H9 (cell line): ENCODE measurements at regions not wholly inside any gene's neighbourhood (a gene's known extent, or its start where the extent isn't known, plus 50 kb on each side); places are given as distances from the start of the nearest gene placed in this dataset.

Source experiments
- DNase-seq: peaks from one replicate; pipeline ENCODE4 v3.0.0-alpha.2; 2017
- H2AFZ ChIP-seq: one replicate; pipeline ENCODE4 v1.6.1; 2013; ENCODE audit warnings: mild to moderate bottlenecking, low read length, control low read depth, moderate library complexity
- H2AK5ac ChIP-seq: 2 replicates; pipeline ENCODE4 v1.6.1; 2013; ENCODE audit warnings: low read length, control low read depth, mixed read lengths; ENCODE audit not compliant: insufficient read length
- H2BK120ac ChIP-seq: one replicate; pipeline ENCODE4 v1.6.1; 2013; ENCODE audit warnings: low read depth, mild to moderate bottlenecking, low read length, control low read depth, inconsistent platforms; ENCODE audit not compliant: poor library complexity, severe bottlenecking
- H2BK12ac ChIP-seq: 2 replicates; pipeline ENCODE4 v1.6.1; 2013; ENCODE audit warnings: low read length, control low read depth, mixed read lengths, low read depth; ENCODE audit not compliant: insufficient read length
- H2BK15ac ChIP-seq: 2 replicates; pipeline ENCODE4 v1.6.1; 2013; ENCODE audit warnings: low read depth, low read length, control low read depth
- H2BK20ac ChIP-seq: one replicate; pipeline ENCODE4 v1.6.1; 2013; ENCODE audit warnings: low read depth, mild to moderate bottlenecking, low read length, control low read depth, inconsistent platforms; ENCODE audit not compliant: poor library complexity, severe bottlenecking
- H2BK5ac ChIP-seq: 2 replicates; pipeline ENCODE4 v1.6.1; 2013; ENCODE audit warnings: low read length, control low read depth, mixed read lengths; ENCODE audit not compliant: insufficient read length
- H3K14ac ChIP-seq: 2 replicates; pipeline ENCODE4 v1.6.1; 2013; ENCODE audit warnings: low read length, control low read depth; ENCODE audit not compliant: insufficient read depth
- H3K18ac ChIP-seq: 2 replicates; pipeline ENCODE4 v1.6.1; 2013; ENCODE audit warnings: low read depth, mild to moderate bottlenecking, mixed read lengths, low read length, control low read depth; ENCODE audit not compliant: insufficient read length
- H3K23ac ChIP-seq: 2 replicates; pipeline ENCODE4 v1.6.1; 2013; ENCODE audit warnings: low read length, control low read depth, mixed read lengths, low read depth; ENCODE audit not compliant: insufficient read length
- H3K23me2 ChIP-seq: 2 replicates; pipeline ENCODE4 v1.6.1; 2013; ENCODE audit warnings: low read depth, mild to moderate bottlenecking, mixed read lengths, low read length, control low read depth; ENCODE audit not compliant: insufficient read length, poor library complexity, severe bottlenecking
- H3K27ac ChIP-seq: 2 replicates; pipeline ENCODE4 v1.5.1; 2013; ENCODE audit warnings: low read length, control low read depth, mixed read lengths, low read depth; ENCODE audit not compliant: insufficient read length
- H3K27me3 ChIP-seq: 2 replicates; pipeline ENCODE4 v1.6.1; 2013; ENCODE audit warnings: low read length, control low read depth, inconsistent platforms; ENCODE audit not compliant: insufficient read depth
- H3K4ac ChIP-seq: 2 replicates; pipeline ENCODE4 v1.6.1; 2013; ENCODE audit warnings: low read depth, mild to moderate bottlenecking, control low read depth, inconsistent platforms, low read length, moderate library complexity
- H3K4me1 ChIP-seq: 2 replicates; pipeline ENCODE4 v1.6.1; 2013; ENCODE audit warnings: low read length, control low read depth, inconsistent platforms; ENCODE audit not compliant: insufficient read depth
- H3K4me2 ChIP-seq: 2 replicates; pipeline ENCODE4 v1.6.1; 2013; ENCODE audit warnings: low read length, control low read depth, mixed read lengths; ENCODE audit not compliant: insufficient read length, insufficient read depth
- H3K56ac ChIP-seq: 2 replicates; pipeline ENCODE4 v1.6.1; 2013; ENCODE audit warnings: low read depth, mild to moderate bottlenecking, mixed read lengths, low read length, control low read depth; ENCODE audit not compliant: insufficient read length
- H3K79me1 ChIP-seq: 2 replicates; pipeline ENCODE4 v1.6.1; 2013; ENCODE audit warnings: low read depth, mild to moderate bottlenecking, moderate library complexity, low read length, control low read depth, inconsistent platforms; ENCODE audit not compliant: insufficient read depth, poor library complexity, severe bottlenecking
- H3K79me2 ChIP-seq: 2 replicates; pipeline ENCODE4 v1.6.1; 2013; ENCODE audit warnings: low read length, control low read depth, inconsistent platforms; ENCODE audit not compliant: insufficient read depth
- H3K9ac ChIP-seq: 2 replicates; pipeline ENCODE4 v1.6.1; 2013; ENCODE audit warnings: low read length, control low read depth, mixed read lengths; ENCODE audit not compliant: insufficient read length; ENCODE audit errors: extremely low read depth
- H3K9me3 ChIP-seq: one replicate; pipeline ENCODE4 v1.6.1; 2013; ENCODE audit warnings: low read depth, low read length, inconsistent platforms; ENCODE audit not compliant: control insufficient read depth
- H3T11ph ChIP-seq: one replicate; pipeline ENCODE4 v1.6.1; 2013; ENCODE audit warnings: mild to moderate bottlenecking, low read length, control low read depth, inconsistent platforms
- H4K20me1 ChIP-seq: one replicate; pipeline ENCODE4 v1.6.1; 2013; ENCODE audit not compliant: control insufficient read depth, insufficient read length, insufficient read depth
- H4K5ac ChIP-seq: 2 replicates; pipeline ENCODE4 v1.6.1; 2013; ENCODE audit warnings: low read depth, mild to moderate bottlenecking, mixed read lengths, low read length, control low read depth; ENCODE audit not compliant: insufficient read length
- H4K8ac ChIP-seq: replicated peaks from 2 replicates; pipeline ENCODE4 v1.6.1; 2013; ENCODE audit warnings: low read length, control low read depth, mixed read lengths, low read depth; ENCODE audit not compliant: insufficient read length
- H4K91ac ChIP-seq: 2 replicates; pipeline ENCODE4 v1.6.1; 2013; ENCODE audit warnings: low read depth, mild to moderate bottlenecking, moderate library complexity, mixed read lengths, low read length, control low read depth; ENCODE audit not compliant: insufficient read length
- H3K27ac Mint-ChIP-seq, 3 experiments: 2 replicates in 2 of 3; 3 replicates in 1 of 3; pipeline ENCODE4 v1.8.0; 2020 to 2021; ENCODE audit warnings: mixed read lengths in 3 of 3, mild to moderate bottlenecking in 1 of 3, moderate library complexity in 1 of 3
- H3K27me3 Mint-ChIP-seq: 2 replicates; pipeline ENCODE4 v1.8.0; 2021; ENCODE audit warnings: low read depth, mild to moderate bottlenecking, moderate library complexity, mixed read lengths
- H3K36me3 Mint-ChIP-seq, 3 experiments: 2 replicates in 2 of 3; 3 replicates in 1 of 3; pipeline ENCODE4 v1.8.0; 2020 to 2021; ENCODE audit warnings: low read depth in 3 of 3, mixed read lengths in 3 of 3; ENCODE audit not compliant: insufficient read depth in 1 of 3
- H3K4me1 Mint-ChIP-seq, 2 experiments: 2 replicates each; pipeline ENCODE4 v1.8.0; 2020; ENCODE audit warnings: mixed read lengths in 2 of 2
- H3K4me3 Mint-ChIP-seq, 2 experiments: 2 replicates in 1 of 2; 3 replicates in 1 of 2; pipeline ENCODE4 v1.8.0; 2020 to 2021; ENCODE audit warnings: mild to moderate bottlenecking in 2 of 2, mixed read lengths in 2 of 2, moderate library complexity in 1 of 2
- H3K9me3 Mint-ChIP-seq, 2 experiments: 2 replicates in 1 of 2; 3 replicates in 1 of 2; pipeline ENCODE4 v1.8.0; 2020; ENCODE audit warnings: mild to moderate bottlenecking in 2 of 2, mixed read lengths in 2 of 2, moderate library complexity in 1 of 2
- WGBS: extraction: QIAGEN DNeasy Blood & Tissue Kit; methylation state at CpG from one replicate; pipeline ENCODE4 v1.1.7; 2013; ENCODE audit warnings: missing lambda C conversion rate, low lambda C conversion rate, mixed read lengths; ENCODE audit not compliant: insufficient read length; ENCODE audit errors: extremely low coverage; 5-methylcytosine and 5-hydroxymethylcytosine counted together
- TF ChIP-seq, protein P1 (sequence below): fragments of 200-600 bp; sonication (generic); conservative IDR thresholded peaks from 3 replicates; pipeline ENCODE4 v1.8.0; 2021; ENCODE audit warnings: antibody characterized with exemption, mild to moderate bottlenecking

- H3K9ac ChIP-seq, result no peak overlapping the region
- peaks cover 29 to 36% of the 10 kb centered on the region in 2 experiments for H3K4me1 Mint-ChIP-seq
- no CpG with 5 or more reads among the region's 1 CpG for WGBS
- H3K23ac ChIP-seq, result no peak overlapping the region
- no peak overlapping the region for H2AFZ ChIP-seq
- no peak overlapping the region for H2BK15ac ChIP-seq
- H3K56ac ChIP-seq, result no peak overlapping the region
- H2BK120ac ChIP-seq, result no peak overlapping the region
- no peaks in the 10 kb centered on the region for H3K9me3 ChIP-seq
- TF ChIP-seq, protein P1, sequence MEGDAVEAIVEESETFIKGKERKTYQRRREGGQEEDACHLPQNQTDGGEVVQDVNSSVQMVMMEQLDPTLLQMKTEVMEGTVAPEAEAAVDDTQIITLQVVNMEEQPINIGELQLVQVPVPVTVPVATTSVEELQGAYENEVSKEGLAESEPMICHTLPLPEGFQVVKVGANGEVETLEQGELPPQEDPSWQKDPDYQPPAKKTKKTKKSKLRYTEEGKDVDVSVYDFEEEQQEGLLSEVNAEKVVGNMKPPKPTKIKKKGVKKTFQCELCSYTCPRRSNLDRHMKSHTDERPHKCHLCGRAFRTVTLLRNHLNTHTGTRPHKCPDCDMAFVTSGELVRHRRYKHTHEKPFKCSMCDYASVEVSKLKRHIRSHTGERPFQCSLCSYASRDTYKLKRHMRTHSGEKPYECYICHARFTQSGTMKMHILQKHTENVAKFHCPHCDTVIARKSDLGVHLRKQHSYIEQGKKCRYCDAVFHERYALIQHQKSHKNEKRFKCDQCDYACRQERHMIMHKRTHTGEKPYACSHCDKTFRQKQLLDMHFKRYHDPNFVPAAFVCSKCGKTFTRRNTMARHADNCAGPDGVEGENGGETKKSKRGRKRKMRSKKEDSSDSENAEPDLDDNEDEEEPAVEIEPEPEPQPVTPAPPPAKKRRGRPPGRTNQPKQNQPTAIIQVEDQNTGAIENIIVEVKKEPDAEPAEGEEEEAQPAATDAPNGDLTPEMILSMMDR, result no peak
- no peaks in the 10 kb centered on the region for H3K79me2 ChIP-seq
- peaks cover 3% of the 10 kb centered on the region; the same call in 1 of the 2 replicates for H3K4me1 ChIP-seq
- no peaks in the 10 kb centered on the region for H3K79me1 ChIP-seq
- H3T11ph ChIP-seq, result no peak overlapping the region
- no peak overlapping the region for H3K4me3 Mint-ChIP-seq
- no peaks in the 10 kb centered on the region for H3K36me3 Mint-ChIP-seq
- no peak overlapping the region for H4K8ac ChIP-seq
- no peaks in the 10 kb centered on the region for H3K9me3 Mint-ChIP-seq
- H2BK12ac ChIP-seq, result no peak overlapping the region
- H2BK20ac ChIP-seq, result no peak overlapping the region
- no peak overlapping the region for H3K4me2 ChIP-seq
- no peak overlapping the region for H3K18ac ChIP-seq
- no peak overlapping the region for H3K14ac ChIP-seq
- no peak overlapping the region for H3K27ac ChIP-seq
- DNase-seq, result no peak
- no peaks in the 10 kb centered on the region for H3K27me3 Mint-ChIP-seq
- no peak overlapping the region for H3K27ac Mint-ChIP-seq
- H3K23me2 ChIP-seq, result no peaks in the 10 kb centered on the region
- no peak overlapping the region for H3K4ac ChIP-seq
- H4K91ac ChIP-seq, result no peak overlapping the region
- no peak overlapping the region for H4K5ac ChIP-seq
- no peak overlapping the region for H2AK5ac ChIP-seq
- no peaks in the 10 kb centered on the region for H4K20me1 ChIP-seq
- no peak overlapping the region for H2BK5ac ChIP-seq
- no peaks in the 10 kb centered on the region for H3K27me3 ChIP-seq
Measured at GRCh38 chr7:18369011-18369410, 126.5 kb upstream of the HDAC9 start.
